GM12892 (cell line): ENCODE measurements at regions not wholly inside any gene's neighbourhood (a gene's known extent, or its start where the extent isn't known, plus 50 kb on each side); places are given as distances from the start of the nearest gene placed in this dataset.

ENCODE experiments used
- POLR2A ChIP-seq: IDR thresholded peaks from 2 replicates; pipeline ENCODE4 v1.6.1; 2011; ENCODE audit warnings: low read depth, low read length, control low read depth
- POLR2AphosphoS5 ChIP-seq: IDR thresholded peaks from 2 replicates; pipeline ENCODE4 v1.6.1; 2011; ENCODE audit warnings: low read depth, low read length, control low read depth
- TAF1 ChIP-seq: IDR thresholded peaks from 2 replicates; pipeline ENCODE4 v1.6.1; 2011; ENCODE audit warnings: low read depth, mild to moderate bottlenecking, control low read depth, low read length, borderline replicate concordance

DNA sequence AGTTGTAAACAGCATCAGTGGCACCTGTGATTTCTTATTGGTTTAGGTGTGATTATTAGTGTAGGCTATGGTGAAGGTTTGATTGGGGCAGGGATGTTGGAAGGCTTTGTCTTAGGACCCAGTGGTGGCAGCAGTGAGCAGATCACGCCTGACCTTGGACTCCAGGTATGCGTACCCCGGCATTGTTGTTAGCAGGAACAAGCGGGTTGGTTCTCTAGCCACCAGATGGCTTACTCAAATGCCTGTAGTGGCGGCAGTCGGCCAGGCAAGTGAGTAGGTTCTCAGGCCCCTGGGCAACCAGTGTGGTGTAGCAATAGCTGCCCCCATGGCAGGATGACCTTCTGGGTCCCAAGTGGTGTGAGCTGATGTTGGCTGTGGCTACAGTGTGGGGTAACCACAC is 558.3 kb downstream of the KCNJ3 start:
- TF ChIP-seq POLR2AphosphoS5, result no peak
- no peak for TF ChIP-seq POLR2A
- TF ChIP-seq TAF1, result no peak
